Upper lobe of right lung (tissue), 1 donor: ENCODE measurements at regions not wholly inside any gene's neighbourhood (a gene's known extent, or its start where the extent isn't known, plus 50 kb on each side); places are given as distances from the start of the nearest gene placed in this dataset.
"Not testable (repeated sequence)": the region's sequence is repeated elsewhere in the genome, so short reads cannot be mapped to it uniquely, and the experiment has no call there.

Source experiments
- ATAC-seq: fragments of 200-7000 bp; cut with Tn5 transposase; one replicate; pipeline ENCODE4 v1.9.1; 2020; ENCODE audit warnings: mild to moderate bottlenecking, moderate library complexity
- DNase-seq: peaks from one replicate; pipeline ENCODE4 v3.0.0-alpha.2; 2020
- H3K27ac ChIP-seq: fragments of 200-600 bp; one replicate; pipeline ENCODE4 v1.8.0; 2022
- H3K27me3 ChIP-seq: fragments of 200-600 bp; one replicate; pipeline ENCODE4 v1.8.0; 2022; ENCODE audit warnings: mild to moderate bottlenecking
- H3K36me3 ChIP-seq: fragments of 200-600 bp; one replicate; pipeline ENCODE4 v1.8.0; 2022
- H3K4me1 ChIP-seq: fragments of 200-600 bp; one replicate; pipeline ENCODE4 v1.8.0; 2022
- H3K4me3 ChIP-seq: fragments of 200-600 bp; one replicate; pipeline ENCODE4 v1.8.0; 2022; ENCODE audit warnings: mild to moderate bottlenecking
- H3K9me3 ChIP-seq: fragments of 200-600 bp; one replicate; pipeline ENCODE4 v1.8.0; 2022
- intact Hi-C: fragments of 100-400 bp; cut with DNase I; formaldehyde crosslinking; loops from one replicate; pipeline ENCODE4 v1.11.0; 2022
- TF ChIP-seq, protein P1 (sequence below): fragments of 200-600 bp; IDR thresholded peaks from one replicate; pipeline ENCODE4 v1.8.0; 2022; ENCODE audit warnings: antibody characterized with exemption
- donor health status: DM: no; HTN: yes; CAD: no; lungs with severe emphysema.

- Histone ChIP-seq H3K27me3 (no peaks in the 10 kb centered on the region), H3K9me3 (no peaks in the 10 kb centered on the region), H3K4me1 (no peaks in the 10 kb centered on the region), H3K27ac (no peak overlapping the region), H3K4me3 (no peak overlapping the region), H3K36me3 (no peaks in the 10 kb centered on the region)
- TF ChIP-seq, protein P1, sequence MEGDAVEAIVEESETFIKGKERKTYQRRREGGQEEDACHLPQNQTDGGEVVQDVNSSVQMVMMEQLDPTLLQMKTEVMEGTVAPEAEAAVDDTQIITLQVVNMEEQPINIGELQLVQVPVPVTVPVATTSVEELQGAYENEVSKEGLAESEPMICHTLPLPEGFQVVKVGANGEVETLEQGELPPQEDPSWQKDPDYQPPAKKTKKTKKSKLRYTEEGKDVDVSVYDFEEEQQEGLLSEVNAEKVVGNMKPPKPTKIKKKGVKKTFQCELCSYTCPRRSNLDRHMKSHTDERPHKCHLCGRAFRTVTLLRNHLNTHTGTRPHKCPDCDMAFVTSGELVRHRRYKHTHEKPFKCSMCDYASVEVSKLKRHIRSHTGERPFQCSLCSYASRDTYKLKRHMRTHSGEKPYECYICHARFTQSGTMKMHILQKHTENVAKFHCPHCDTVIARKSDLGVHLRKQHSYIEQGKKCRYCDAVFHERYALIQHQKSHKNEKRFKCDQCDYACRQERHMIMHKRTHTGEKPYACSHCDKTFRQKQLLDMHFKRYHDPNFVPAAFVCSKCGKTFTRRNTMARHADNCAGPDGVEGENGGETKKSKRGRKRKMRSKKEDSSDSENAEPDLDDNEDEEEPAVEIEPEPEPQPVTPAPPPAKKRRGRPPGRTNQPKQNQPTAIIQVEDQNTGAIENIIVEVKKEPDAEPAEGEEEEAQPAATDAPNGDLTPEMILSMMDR, result no peak
- no peak for DNase-seq
- intact Hi-C loops, result no loop called here
- no peak for ATAC-seq
Observed at GRCh38 chr2:223486751-223487150, 115.4 kb downstream of the SCG2 start.

- DNase-seq, result no peak
Observed at GRCh38 chr2:223487214-223487846, 114.8 kb downstream of the SCG2 start.

GRCh38 chr2:223488814-223489213, 113.3 kb downstream of the SCG2 start:
- no peak for ATAC-seq
- Histone ChIP-seq H3K36me3 (no peaks in the 10 kb centered on the region), H3K4me3 (no peak overlapping the region), H3K27ac (no peak overlapping the region), H3K27me3 (no peaks in the 10 kb centered on the region), H3K9me3 (no peaks in the 10 kb centered on the region), H3K4me1 (no peaks in the 10 kb centered on the region)
- TF ChIP-seq, protein P1, result no peak
- intact Hi-C loops, result no loop called here
- no peak for DNase-seq

More at GRCh38 chr2:223487214-223487846, 114.8 kb downstream of the SCG2 start:
- no peak for ATAC-seq
- Histone ChIP-seq H3K36me3 (no peaks in the 10 kb centered on the region), H3K27ac (no peak overlapping the region), H3K4me3 (no peak overlapping the region), H3K4me1 (no peaks in the 10 kb centered on the region), H3K9me3 (no peaks in the 10 kb centered on the region), H3K27me3 (no peaks in the 10 kb centered on the region)
- TF ChIP-seq, protein P1, result no peak
- intact Hi-C loops, result no loop called here

DNA sequence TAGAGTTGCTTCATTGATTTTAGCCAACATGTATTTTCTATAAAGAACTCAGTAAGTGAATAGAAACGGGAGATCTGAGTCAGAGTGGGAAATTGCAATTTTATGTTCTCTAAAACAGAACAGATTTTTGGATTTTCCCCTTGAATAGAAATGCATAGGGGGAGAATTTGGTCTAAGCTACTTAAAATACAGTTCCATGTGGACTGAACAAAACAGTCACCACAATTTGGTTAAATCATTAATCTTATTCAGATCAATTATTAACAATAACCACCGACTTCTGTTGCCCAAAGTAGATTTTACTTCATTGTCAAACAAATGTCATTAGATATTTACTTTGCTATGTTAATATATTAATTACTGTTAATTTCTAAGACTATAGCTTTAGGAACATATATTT, 107.7 kb downstream of the SCG2 start:
- Histone ChIP-seq H3K36me3 (no peaks in the 10 kb centered on the region), H3K27ac (no peak overlapping the region), H3K4me3 (no peak overlapping the region), H3K4me1 (no peaks in the 10 kb centered on the region), H3K27me3 (no peaks in the 10 kb centered on the region), H3K9me3 (no peaks in the 10 kb centered on the region)
- intact Hi-C loops, result no loop called here
- TF ChIP-seq, protein P1, result no peak
- ATAC-seq (no peak), DNase-seq (no peak)

DNA sequence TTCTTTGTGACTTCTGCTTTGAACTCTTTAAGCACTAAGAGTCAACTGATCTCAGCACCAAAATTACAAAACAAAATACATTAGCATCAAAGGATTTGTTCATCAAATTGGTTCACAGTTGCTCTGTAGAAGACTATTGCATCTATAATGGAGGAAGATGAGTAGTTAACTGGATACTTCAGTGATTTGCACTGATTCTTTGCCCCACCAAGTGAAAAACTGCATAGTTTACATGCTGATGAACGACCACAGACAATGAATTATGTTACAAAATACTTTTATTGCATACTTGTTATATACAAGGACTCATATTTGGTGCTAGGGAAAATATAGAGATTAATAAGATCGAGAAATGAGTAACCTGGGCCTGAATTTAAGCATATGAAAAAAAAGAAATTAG, 107.2 kb downstream of the SCG2 start:
- Histone ChIP-seq H3K4me1 (no peaks in the 10 kb centered on the region), H3K27ac (no peak overlapping the region), H3K4me3 (no peak overlapping the region), H3K9me3 (no peaks in the 10 kb centered on the region), H3K27me3 (no peaks in the 10 kb centered on the region), H3K36me3 (no peaks in the 10 kb centered on the region)
- ATAC-seq, result no peak
- intact Hi-C loops, result no loop called here
- TF ChIP-seq, protein P1, result no peak
- no peak for DNase-seq

GRCh38 chr2:223496853-223497252, 105.3 kb downstream of the SCG2 start:
- DNase-seq, H3K27me3 ChIP-seq: not testable (repeated sequence)

More at GRCh38 chr2:223496853-223497252, 105.3 kb downstream of the SCG2 start:
- intact Hi-C loops, H3K4me3 ChIP-seq, H3K4me1 ChIP-seq, H3K27ac ChIP-seq, ATAC-seq, H3K9me3 ChIP-seq, H3K36me3 ChIP-seq: not testable (repeated sequence)
